Trophoblast cell (in vitro differentiated cells and primary cell): ENCODE measurements at regions not wholly inside any gene's neighbourhood (a gene's known extent, or its start where the extent isn't known, plus 50 kb on each side); places are given as distances from the start of the nearest gene placed in this dataset.

Experiments
- DNase-seq, 2 donors: peaks; one replicate each; pipeline ENCODE4 v3.0.0-alpha.2; 2016
- H2AFZ ChIP-seq: 2 replicates; pipeline ENCODE4 v1.6.1; 2013; ENCODE audit warnings: low read length, moderate library complexity, mild to moderate bottlenecking; ENCODE audit not compliant: insufficient read depth, poor library complexity
- H2AK5ac ChIP-seq: 2 replicates; pipeline ENCODE4 v1.6.1; 2013; ENCODE audit warnings: mild to moderate bottlenecking, low read length
- H2BK120ac ChIP-seq: 2 replicates; pipeline ENCODE4 v1.6.1; 2013; ENCODE audit warnings: low read length, mild to moderate bottlenecking, moderate library complexity; ENCODE audit not compliant: insufficient read depth, poor library complexity
- H2BK12ac ChIP-seq: 2 replicates; pipeline ENCODE4 v1.6.1; 2013; ENCODE audit warnings: mild to moderate bottlenecking, low read length, moderate library complexity
- H2BK5ac ChIP-seq: 2 replicates; pipeline ENCODE4 v1.6.1; 2013; ENCODE audit warnings: low read length, low read depth, moderate library complexity, mild to moderate bottlenecking; ENCODE audit not compliant: poor library complexity
- H3K14ac ChIP-seq: 2 replicates; pipeline ENCODE4 v1.6.1; 2013; ENCODE audit warnings: mild to moderate bottlenecking, low read length
- H3K18ac ChIP-seq: 2 replicates; pipeline ENCODE4 v1.6.1; 2013; ENCODE audit warnings: mild to moderate bottlenecking, low read length
- H3K23ac ChIP-seq: 2 replicates; pipeline ENCODE4 v1.6.1; 2013; ENCODE audit warnings: low read length
- H3K27ac ChIP-seq: 2 replicates; pipeline ENCODE4 v1.5.1; 2013; ENCODE audit warnings: low read depth, mild to moderate bottlenecking, inconsistent platforms, low read length, moderate library complexity
- H3K27me3 ChIP-seq: 2 replicates; pipeline ENCODE4 v1.6.1; 2013; ENCODE audit warnings: inconsistent platforms, mild to moderate bottlenecking, low read length, moderate library complexity; ENCODE audit not compliant: insufficient read depth
- H3K36me3 ChIP-seq, 2 experiments: 1 replicate in 1 of 2; 2 replicates in 1 of 2; pipeline ENCODE4 v1.6.1; 2013; ENCODE audit warnings: low read length in 2 of 2, mild to moderate bottlenecking in 2 of 2, moderate library complexity in 1 of 2; ENCODE audit not compliant: insufficient read depth in 2 of 2, control insufficient read depth in 1 of 2
- H3K4ac ChIP-seq: 2 replicates; pipeline ENCODE4 v1.6.1; 2013; ENCODE audit warnings: low read depth, mild to moderate bottlenecking, low read length, moderate library complexity
- H3K4me1 ChIP-seq, 2 experiments: 1 replicate in 1 of 2; 2 replicates in 1 of 2; pipeline ENCODE4 v1.6.1; 2013; ENCODE audit warnings: low read length in 2 of 2, mild to moderate bottlenecking in 2 of 2, moderate library complexity in 1 of 2; ENCODE audit not compliant: insufficient read depth in 2 of 2, control insufficient read depth in 1 of 2
- H3K4me2 ChIP-seq: 2 replicates; pipeline ENCODE4 v1.6.1; 2013; ENCODE audit warnings: inconsistent platforms, mild to moderate bottlenecking, low read length, moderate library complexity
- H3K4me3 ChIP-seq: 2 replicates; pipeline ENCODE4 v1.5.1; 2013; ENCODE audit warnings: mild to moderate bottlenecking, low read depth, low read length, inconsistent platforms
- H3K79me1 ChIP-seq: one replicate; pipeline ENCODE4 v1.6.1; 2013; ENCODE audit warnings: low read length
- H3K79me2 ChIP-seq: 2 replicates; pipeline ENCODE4 v1.6.1; 2013; ENCODE audit warnings: low read length, mild to moderate bottlenecking; ENCODE audit not compliant: control insufficient read depth, insufficient read depth, poor library complexity
- H3K9ac ChIP-seq: 2 replicates; pipeline ENCODE4 v1.6.1; 2013; ENCODE audit warnings: mild to moderate bottlenecking, low read length
- H3K9me3 ChIP-seq: 2 replicates; pipeline ENCODE4 v1.6.1; 2013; ENCODE audit warnings: low read depth, mild to moderate bottlenecking, control low read depth, inconsistent platforms, low read length; ENCODE audit not compliant: insufficient read depth
- H4K12ac ChIP-seq: 2 replicates; pipeline ENCODE4 v1.6.1; 2013; ENCODE audit warnings: low read depth, mild to moderate bottlenecking, low read length, moderate library complexity
- H4K8ac ChIP-seq: 2 replicates; pipeline ENCODE4 v1.6.1; 2013; ENCODE audit warnings: low read depth, mild to moderate bottlenecking, low read length, moderate library complexity
- H4K91ac ChIP-seq: one replicate; pipeline ENCODE4 v1.6.1; 2013; ENCODE audit warnings: low read depth, mild to moderate bottlenecking, low read length, moderate library complexity
- WGBS: extraction: QIAGEN DNeasy Blood & Tissue Kit; methylation state at CpG from one replicate; pipeline ENCODE4 v1.1.7; 2013; ENCODE audit warnings: missing lambda C conversion rate; ENCODE audit not compliant: insufficient read length, insufficient coverage; ENCODE audit errors: extremely low coverage; 5-methylcytosine and 5-hydroxymethylcytosine counted together

DNA sequence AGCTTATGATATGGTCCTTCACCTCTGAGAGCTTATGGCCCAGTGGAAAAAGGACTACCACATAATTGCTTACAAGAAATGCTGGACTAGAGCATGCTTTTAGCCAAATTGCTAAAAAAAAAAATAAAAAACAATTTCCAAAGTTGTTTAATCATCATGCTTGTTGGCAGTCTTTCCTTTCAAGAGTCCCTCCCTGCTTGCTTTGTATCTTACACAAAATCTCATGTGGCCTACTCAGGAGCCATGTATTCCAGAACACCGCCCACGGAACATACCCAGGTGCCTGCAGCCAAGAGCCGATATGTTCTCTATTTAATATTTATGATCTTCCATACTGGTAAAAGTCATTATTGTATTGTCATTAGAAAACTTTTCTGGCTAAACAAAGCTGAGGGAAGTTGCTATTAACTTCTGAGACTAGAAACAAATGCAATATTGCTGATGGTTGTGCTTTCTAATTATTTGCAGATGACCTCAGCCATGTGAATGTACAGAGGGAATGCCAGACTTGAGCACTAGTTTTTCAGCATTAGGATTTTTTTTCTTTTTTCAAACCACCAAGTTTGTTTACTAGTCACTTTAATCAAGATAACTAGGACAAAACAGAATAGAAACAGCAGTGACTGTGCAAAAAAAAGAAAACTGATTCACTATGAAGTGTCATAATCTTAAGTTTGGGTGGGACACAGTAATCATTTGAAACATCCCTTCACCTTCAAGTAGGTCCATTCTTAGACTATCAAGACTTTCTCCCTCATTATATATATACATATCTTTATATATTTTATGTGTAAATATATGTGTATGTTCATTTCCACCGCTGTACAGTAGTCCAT, 129.3 kb upstream of the GORAB start:
- no peak overlapping the region for H3K4me3 ChIP-seq
- no peak overlapping the region for H2BK5ac ChIP-seq
- H3K23ac ChIP-seq, result no peak overlapping the region
- H2BK12ac ChIP-seq, result no peak overlapping the region
- no peaks in the 10 kb centered on the region for H3K36me3 ChIP-seq
- H3K18ac ChIP-seq, result no peak overlapping the region
- DNase-seq, result no peak
- no peak overlapping the region for H3K4ac ChIP-seq
- H3K9me3 ChIP-seq, result no peaks in the 10 kb centered on the region
- H3K9ac ChIP-seq, result no peak overlapping the region
- no peaks in the 10 kb centered on the region for H3K4me1 ChIP-seq
- no peak overlapping the region for H2BK120ac ChIP-seq
- H3K4me2 ChIP-seq, result no peak overlapping the region
- no peaks in the 10 kb centered on the region for H3K27me3 ChIP-seq
- no peak overlapping the region for H3K14ac ChIP-seq
- no peak overlapping the region for H4K12ac ChIP-seq
- H2AK5ac ChIP-seq, result no peak overlapping the region
- no peak overlapping the region for H4K8ac ChIP-seq
- no peak overlapping the region for H3K27ac ChIP-seq
- no peak overlapping the region for H4K91ac ChIP-seq
- WGBS, result no CpG with 5 or more reads among the region's 4 CpGs
- no peak overlapping the region for H2AFZ ChIP-seq
- H3K79me2 ChIP-seq, result no peaks in the 10 kb centered on the region
- H3K79me1 ChIP-seq, result no peaks in the 10 kb centered on the region

DNA sequence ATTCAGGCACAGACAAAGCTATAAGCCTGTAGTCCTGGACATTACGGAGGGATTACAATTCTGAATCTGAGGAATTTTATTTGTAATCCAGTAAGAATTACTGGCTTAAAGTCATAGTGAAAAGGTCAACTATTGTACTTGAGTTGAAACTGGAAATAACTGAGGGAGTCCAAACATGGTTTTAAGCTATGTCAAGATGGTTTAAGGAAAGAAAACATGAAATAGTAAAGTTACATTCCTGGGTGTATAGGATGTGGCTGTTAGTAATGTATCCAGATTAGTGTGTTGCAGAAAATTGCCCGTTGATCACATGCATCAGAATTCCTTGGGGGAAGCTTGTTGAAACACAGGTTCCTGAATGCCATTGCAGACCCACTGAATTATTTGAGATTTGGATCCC, 124.8 kb upstream of the GORAB start:
- Histone ChIP-seq H2BK12ac (no peak overlapping the region), H3K27me3 (no peaks in the 10 kb centered on the region), H3K4me3 (no peak overlapping the region), H4K8ac (no peak overlapping the region), H3K4me1 (no peaks in the 10 kb centered on the region), H3K14ac (no peak overlapping the region), H3K79me2 (no peaks in the 10 kb centered on the region), H3K27ac (no peak overlapping the region), H3K23ac (no peak overlapping the region), H4K91ac (no peak overlapping the region), H3K79me1 (no peaks in the 10 kb centered on the region), H3K36me3 (no peaks in the 10 kb centered on the region), H3K18ac (no peak overlapping the region), H3K4me2 (no peak overlapping the region), H2AFZ (no peak overlapping the region), H2BK120ac (no peak overlapping the region), H3K4ac (no peak overlapping the region), H2AK5ac (no peak overlapping the region), H3K9me3 (no peaks in the 10 kb centered on the region), H4K12ac (no peak overlapping the region), H2BK5ac (no peak overlapping the region), H3K9ac (no peak overlapping the region)
- WGBS, result no CpG with 5 or more reads among the region's 2 CpGs
- DNase-seq, result no peak

DNA sequence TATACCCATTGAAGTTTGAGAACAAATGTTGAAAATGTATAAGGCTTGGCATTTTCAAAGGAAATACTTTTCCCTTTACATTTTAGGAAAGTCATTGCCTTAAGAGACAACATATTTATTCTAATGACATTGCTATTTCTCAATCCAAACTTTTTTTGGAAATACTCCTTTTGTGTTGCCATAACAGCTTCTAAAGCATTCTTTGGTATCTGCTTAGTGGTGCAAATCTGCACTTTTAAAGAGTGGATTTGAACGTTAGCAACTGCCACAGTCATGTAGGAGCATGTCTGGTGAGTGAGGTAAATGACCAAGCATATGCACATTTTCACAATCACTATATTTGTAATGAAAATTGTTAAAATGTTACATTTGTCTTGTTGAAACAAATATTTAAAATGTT, 124.4 kb upstream of the GORAB start:
- Histone ChIP-seq H3K9ac (no peak overlapping the region), H3K23ac (no peak overlapping the region), H2BK12ac (no peak overlapping the region), H3K27me3 (no peaks in the 10 kb centered on the region), H2BK120ac (no peak overlapping the region), H3K9me3 (no peaks in the 10 kb centered on the region), H3K14ac (no peak overlapping the region), H3K79me2 (no peaks in the 10 kb centered on the region), H3K4me3 (no peak overlapping the region), H4K12ac (no peak overlapping the region), H3K18ac (no peak overlapping the region), H3K4me1 (no peaks in the 10 kb centered on the region), H3K27ac (no peak overlapping the region), H2AK5ac (no peak overlapping the region), H3K79me1 (no peaks in the 10 kb centered on the region), H3K4ac (no peak overlapping the region), H2BK5ac (no peak overlapping the region), H4K8ac (no peak overlapping the region), H3K36me3 (no peaks in the 10 kb centered on the region), H4K91ac (no peak overlapping the region), H2AFZ (no peak overlapping the region), H3K4me2 (no peak overlapping the region)
- no peak for DNase-seq
- WGBS, result no CpG with 5 or more reads among the region's 1 CpG

DNA sequence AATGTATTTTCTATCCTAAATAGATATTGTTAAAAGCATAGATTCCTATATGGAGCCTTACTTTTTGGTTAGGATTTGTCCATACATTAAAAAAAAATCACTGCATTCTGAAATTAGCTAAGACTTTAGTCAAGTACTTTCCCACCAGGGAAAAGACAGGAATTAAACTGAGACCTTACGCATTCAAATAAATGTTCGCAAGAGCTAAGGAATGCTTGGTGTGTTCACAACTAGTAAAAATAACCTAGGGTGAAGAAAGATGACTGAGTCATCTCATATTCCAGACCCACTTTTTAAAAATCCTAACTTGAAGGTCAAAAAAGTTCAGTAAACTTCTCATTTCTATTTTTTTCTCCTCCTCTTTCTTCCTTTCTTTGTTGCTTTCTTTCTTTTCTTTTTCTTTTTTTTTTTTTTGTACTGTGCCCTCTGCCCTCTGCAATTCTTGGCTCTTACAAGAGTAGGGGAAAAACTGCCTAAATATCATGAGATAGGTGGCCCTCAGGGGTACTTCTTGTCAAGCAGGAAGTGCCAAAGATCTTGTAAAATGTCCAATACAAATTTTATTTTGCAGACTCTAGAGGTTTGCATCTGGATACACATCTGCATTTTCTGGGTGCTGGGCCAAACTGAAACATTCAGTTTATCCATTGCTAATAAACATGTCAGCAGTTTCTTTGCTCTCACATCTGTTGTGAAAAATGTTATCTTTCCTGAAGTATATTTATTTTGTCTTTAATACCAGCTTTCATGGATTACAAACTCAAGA, 121.4 kb upstream of the GORAB start:
- Histone ChIP-seq H4K8ac (no peak overlapping the region), H3K27ac (no peak overlapping the region), H3K79me2 (no peaks in the 10 kb centered on the region), H3K18ac (no peak overlapping the region), H3K4me3 (no peak overlapping the region), H2BK12ac (no peak overlapping the region), H3K79me1 (no peaks in the 10 kb centered on the region), H3K4me1 (no peaks in the 10 kb centered on the region), H3K4ac (no peak overlapping the region), H3K36me3 (no peaks in the 10 kb centered on the region), H4K12ac (no peak overlapping the region), H3K23ac (no peak overlapping the region), H3K9me3 (no peaks in the 10 kb centered on the region), H3K4me2 (no peak overlapping the region), H2AK5ac (no peak overlapping the region), H2BK120ac (no peak overlapping the region), H3K14ac (no peak overlapping the region), H3K9ac (no peak overlapping the region), H3K27me3 (no peaks in the 10 kb centered on the region), H2AFZ (no peak overlapping the region), H2BK5ac (no peak overlapping the region), H4K91ac (no peak overlapping the region)
- DNase-seq, result peak in 1 of 2 donors; percentile 42
- WGBS, result no CpG with 5 or more reads among the region's 2 CpGs
